ENCODE measurements at regions not wholly inside any gene's neighbourhood (a gene's known extent, or its start where the extent isn't known, plus 50 kb on each side); places are given as distances from the start of the nearest gene placed in this dataset.
A peak's percentile ranks its signal among the peaks of the same experiment; 100 is the strongest.

DNA sequence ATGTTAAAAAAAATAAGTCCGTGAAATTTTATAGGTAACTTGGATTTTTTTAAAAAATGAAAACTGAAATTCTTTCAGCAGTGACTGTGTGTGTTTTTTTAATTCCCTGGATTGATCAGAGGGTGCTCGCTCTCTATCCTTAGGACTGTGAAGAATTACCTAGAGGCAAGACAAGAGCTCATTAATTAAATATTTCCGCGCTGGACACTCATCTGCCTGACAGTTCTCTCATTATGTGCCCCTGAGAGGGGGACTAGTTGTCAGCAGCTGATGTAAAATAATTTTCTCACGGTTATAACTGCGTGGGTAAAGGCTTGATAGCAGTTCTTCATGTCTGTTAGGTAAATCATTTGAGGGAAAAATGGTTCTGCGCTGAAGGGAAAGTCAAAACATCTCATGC, 101.3 kb downstream of the PTCSC3 start:
- no peak overlapping the region for H3K27ac ChIP-seq
- TF ChIP-seq CTCF (conservative IDR thresholded peaks at IDR 0.05): no peak
- TF ChIP-seq EZH2 (IDR thresholded peaks at IDR 0.05; ENCODE audit: low read depth): no peak
- POLR2A ChIA-PET (ENCODE audit: unreplicated experiment): no interaction called here
- intact Hi-C loops (cut with micrococcal nuclease; ENCODE audit: unreplicated experiment): no loop called here
- no peaks in the 10 kb centered on the region for H3K79me2 ChIP-seq (ENCODE audit: low read depth)
- H3K4me3 ChIP-seq: no peak overlapping the region
- CTCF ChIA-PET: no interaction called here
- no peaks in the 10 kb centered on the region for H3K9me3 ChIP-seq (ENCODE audit: insufficient read depth, low read depth)
- no peak overlapping the region for H2AFZ ChIP-seq
- 0 out of 2 replicates have a peak, but pooled peaks cover under 1% of the 10 kb centered on the region for H3F3A ChIP-seq (ENCODE audit: insufficient read depth, low read depth)
- no peak for DNase-seq
- no peaks in the 10 kb centered on the region for H3K27me3 ChIP-seq (ENCODE audit: insufficient read depth, low read depth)
- no peaks in the 10 kb centered on the region for H3K9me2 ChIP-seq (ENCODE audit: insufficient read depth)
- no peaks in the 10 kb centered on the region for H4K20me1 ChIP-seq (ENCODE audit: insufficient read depth)
- no TSS peak for BruUV-seq (replicated peaks)
- peaks cover under 1% of the 10 kb centered on the region; the same call in 1 of the 2 replicates for H3K4me1 ChIP-seq (replicated peaks; ENCODE audit: insufficient read depth)
- H3K4me2 ChIP-seq: no peak overlapping the region
- no peaks in the 10 kb centered on the region for H3K36me3 ChIP-seq (ENCODE audit: low read depth)

DNA sequence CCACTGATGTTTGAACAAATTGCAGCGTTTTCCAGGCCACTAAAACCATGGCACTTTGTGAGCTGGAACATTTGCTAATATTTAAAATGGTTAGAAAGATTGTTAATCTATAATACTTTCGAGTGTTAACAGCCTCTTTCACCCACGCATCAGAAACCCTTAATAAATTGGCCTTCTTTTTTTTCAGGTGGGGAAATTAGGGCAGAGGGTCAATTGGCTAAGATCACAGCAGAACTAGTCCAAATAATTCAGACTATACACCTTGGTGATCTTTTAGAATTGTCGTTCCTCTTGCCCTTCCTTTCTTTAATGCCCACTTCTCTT, 105.8 kb downstream of the PTCSC3 start:
- BruUV-seq (replicated peaks): no TSS peak
- Histone ChIP-seq H3K9me2 (ENCODE audit: insufficient read depth) (no peaks in the 10 kb centered on the region), H3K9me3 (ENCODE audit: insufficient read depth, low read depth) (no peaks in the 10 kb centered on the region), H2AFZ (no peak overlapping the region), H3F3A (ENCODE audit: insufficient read depth, low read depth) (peaks cover 10% of the 10 kb centered on the region; the same call in 1 of the 2 replicates), H3K4me3 (no peak overlapping the region), H3K79me2 (ENCODE audit: low read depth) (no peaks in the 10 kb centered on the region), H3K36me3 (ENCODE audit: low read depth) (no peaks in the 10 kb centered on the region), H3K4me2 (no peak overlapping the region), H4K20me1 (ENCODE audit: insufficient read depth) (no peaks in the 10 kb centered on the region), H3K27ac (no peak overlapping the region), H3K4me1 (replicated peaks; ENCODE audit: insufficient read depth) (peaks cover 23% of the 10 kb centered on the region), H3K27me3 (ENCODE audit: insufficient read depth, low read depth) (no peaks in the 10 kb centered on the region)
- DNase-seq: no peak
- intact Hi-C loops (cut with micrococcal nuclease; ENCODE audit: unreplicated experiment): loop anchor here (1.0 to 5.0 kb wide), 4 partner anchors 304 to 1082 kb away; no protein-coding TSS in a partner anchor
- CTCF ChIA-PET: interaction anchor here (0.6 to 1.6 kb wide), 7 partner anchors 19 to 1080 kb away, joined by 3 to 12 read pairs (median 5); no protein-coding TSS in a partner anchor
- TF ChIP-seq EZH2 (IDR thresholded peaks at IDR 0.05; ENCODE audit: low read depth) (no peak), CTCF (conservative IDR thresholded peaks at IDR 0.05) (no peak)
- POLR2A ChIA-PET (ENCODE audit: unreplicated experiment): interaction anchor here (0.6 kb wide), 1 partner anchor 250 kb away, joined by 3 read pairs; no protein-coding TSS in a partner anchor

- Histone ChIP-seq H3K27me3 (ENCODE audit: insufficient read depth, low read depth) (no peaks in the 10 kb centered on the region), H3K4me2 (no peak overlapping the region), H3K4me1 (replicated peaks; ENCODE audit: insufficient read depth) (peaks cover 23% of the 10 kb centered on the region), H3K4me3 (no peak overlapping the region), H4K20me1 (ENCODE audit: insufficient read depth) (no peaks in the 10 kb centered on the region), H3K27ac (peak overlapping the region; percentile 56; the same call in 1 of the 2 replicates), H3F3A (ENCODE audit: insufficient read depth, low read depth) (peaks cover 10% of the 10 kb centered on the region; the same call in 1 of the 2 replicates), H3K36me3 (ENCODE audit: low read depth) (no peaks in the 10 kb centered on the region), H3K9me3 (ENCODE audit: insufficient read depth, low read depth) (no peaks in the 10 kb centered on the region), H3K9me2 (ENCODE audit: insufficient read depth) (no peaks in the 10 kb centered on the region), H3K79me2 (ENCODE audit: low read depth) (no peaks in the 10 kb centered on the region), H2AFZ (no peak overlapping the region)
- TF ChIP-seq EZH2 (IDR thresholded peaks at IDR 0.05; ENCODE audit: low read depth): no peak
- TF ChIP-seq CTCF (conservative IDR thresholded peaks at IDR 0.05): peak; percentile 63
- POLR2A ChIA-PET (ENCODE audit: unreplicated experiment): interaction anchor here (0.5 to 0.6 kb wide), 4 partner anchors 190 to 670 kb away, joined by 3 to 5 read pairs (median 4); no protein-coding TSS in a partner anchor
- CTCF ChIA-PET: interaction anchor here (0.5 to 1.7 kb wide), 16 partner anchors 13 to 1080 kb away, joined by 3 to 12 read pairs (median 4); no protein-coding TSS in a partner anchor
- peak; percentile 54 to 59 for DNase-seq
- intact Hi-C loops (cut with micrococcal nuclease; ENCODE audit: unreplicated experiment): loop anchor here (1.0 to 5.0 kb wide), 4 partner anchors 304 to 1082 kb away; no protein-coding TSS in a partner anchor
- no TSS peak for BruUV-seq (replicated peaks)
Measured at GRCh38 chr14:36070031-36070719, 106.3 kb downstream of the PTCSC3 start.

All from PC-9 (cell line).